ENCODE measurements at regions not wholly inside any gene's neighbourhood (a gene's known extent, or its start where the extent isn't known, plus 50 kb on each side); places are given as distances from the start of the nearest gene placed in this dataset.
"Not testable (repeated sequence)": the region's sequence is repeated elsewhere in the genome, so short reads cannot be mapped to it uniquely, and the experiment has no call there.

GRCh38 chr7:46600340-46600739 is 679.3 kb upstream of the IGFBP3 start:
- Mint-ChIP-seq H3K27ac (no peak overlapping the region), H3K4me1 (no peaks in the 10 kb centered on the region), H3K4me3 (no peak overlapping the region), H3K36me3 (no peaks in the 10 kb centered on the region), H3K27me3 (ENCODE audit: insufficient read depth, low read depth) (peaks cover 3% of the 10 kb centered on the region), H3K9me3 (no peaks in the 10 kb centered on the region)
- H3K4me2 ChIP-seq, result no peak overlapping the region
- no peak overlapping the region for H3K4me3 ChIP-seq
- TF ChIP-seq, protein P1, sequence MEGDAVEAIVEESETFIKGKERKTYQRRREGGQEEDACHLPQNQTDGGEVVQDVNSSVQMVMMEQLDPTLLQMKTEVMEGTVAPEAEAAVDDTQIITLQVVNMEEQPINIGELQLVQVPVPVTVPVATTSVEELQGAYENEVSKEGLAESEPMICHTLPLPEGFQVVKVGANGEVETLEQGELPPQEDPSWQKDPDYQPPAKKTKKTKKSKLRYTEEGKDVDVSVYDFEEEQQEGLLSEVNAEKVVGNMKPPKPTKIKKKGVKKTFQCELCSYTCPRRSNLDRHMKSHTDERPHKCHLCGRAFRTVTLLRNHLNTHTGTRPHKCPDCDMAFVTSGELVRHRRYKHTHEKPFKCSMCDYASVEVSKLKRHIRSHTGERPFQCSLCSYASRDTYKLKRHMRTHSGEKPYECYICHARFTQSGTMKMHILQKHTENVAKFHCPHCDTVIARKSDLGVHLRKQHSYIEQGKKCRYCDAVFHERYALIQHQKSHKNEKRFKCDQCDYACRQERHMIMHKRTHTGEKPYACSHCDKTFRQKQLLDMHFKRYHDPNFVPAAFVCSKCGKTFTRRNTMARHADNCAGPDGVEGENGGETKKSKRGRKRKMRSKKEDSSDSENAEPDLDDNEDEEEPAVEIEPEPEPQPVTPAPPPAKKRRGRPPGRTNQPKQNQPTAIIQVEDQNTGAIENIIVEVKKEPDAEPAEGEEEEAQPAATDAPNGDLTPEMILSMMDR (IDR thresholded peaks at IDR 0.05), result no peak
- no peak overlapping the region for H2AFZ ChIP-seq (replicated peaks)
- H3K36me3 ChIP-seq, result no peaks in the 10 kb centered on the region
- H3K9ac ChIP-seq, result no peak overlapping the region
- DNase-seq (ENCODE audit: low spot score), result no peak
- H3F3A ChIP-seq (ENCODE audit: low read depth), result no peaks in the 10 kb centered on the region
- H4K20me1 ChIP-seq (ENCODE audit: low read depth), result no peaks in the 10 kb centered on the region
- H3K79me2 ChIP-seq (ENCODE audit: low read depth), result no peaks in the 10 kb centered on the region
- no peak overlapping the region for H3K27ac ChIP-seq
- no peaks in the 10 kb centered on the region for H3K4me1 ChIP-seq
- no peaks in the 10 kb centered on the region for H3K27me3 ChIP-seq
- H3K9me3 ChIP-seq (ENCODE audit: low read depth), result no peaks in the 10 kb centered on the region

- not testable (repeated sequence) for H4K20me1 ChIP-seq (ENCODE audit: low read depth); H3K79me2 ChIP-seq (ENCODE audit: low read depth); H3K27ac ChIP-seq; H3F3A ChIP-seq (ENCODE audit: low read depth); H3K9me3 ChIP-seq (ENCODE audit: low read depth); H3K4me3 Mint-ChIP-seq; DNase-seq (ENCODE audit: low spot score); H3K4me1 Mint-ChIP-seq; H3K4me2 ChIP-seq; H3K36me3 Mint-ChIP-seq; H3K4me1 ChIP-seq; H2AFZ ChIP-seq (replicated peaks); H3K27me3 ChIP-seq; H3K27me3 Mint-ChIP-seq (ENCODE audit: insufficient read depth, low read depth); H3K4me3 ChIP-seq; H3K27ac Mint-ChIP-seq; H3K9me3 Mint-ChIP-seq; H3K36me3 ChIP-seq; H3K9ac ChIP-seq
Observed at GRCh38 chr7:46594831-46595230, 673.8 kb upstream of the IGFBP3 start.

DNA sequence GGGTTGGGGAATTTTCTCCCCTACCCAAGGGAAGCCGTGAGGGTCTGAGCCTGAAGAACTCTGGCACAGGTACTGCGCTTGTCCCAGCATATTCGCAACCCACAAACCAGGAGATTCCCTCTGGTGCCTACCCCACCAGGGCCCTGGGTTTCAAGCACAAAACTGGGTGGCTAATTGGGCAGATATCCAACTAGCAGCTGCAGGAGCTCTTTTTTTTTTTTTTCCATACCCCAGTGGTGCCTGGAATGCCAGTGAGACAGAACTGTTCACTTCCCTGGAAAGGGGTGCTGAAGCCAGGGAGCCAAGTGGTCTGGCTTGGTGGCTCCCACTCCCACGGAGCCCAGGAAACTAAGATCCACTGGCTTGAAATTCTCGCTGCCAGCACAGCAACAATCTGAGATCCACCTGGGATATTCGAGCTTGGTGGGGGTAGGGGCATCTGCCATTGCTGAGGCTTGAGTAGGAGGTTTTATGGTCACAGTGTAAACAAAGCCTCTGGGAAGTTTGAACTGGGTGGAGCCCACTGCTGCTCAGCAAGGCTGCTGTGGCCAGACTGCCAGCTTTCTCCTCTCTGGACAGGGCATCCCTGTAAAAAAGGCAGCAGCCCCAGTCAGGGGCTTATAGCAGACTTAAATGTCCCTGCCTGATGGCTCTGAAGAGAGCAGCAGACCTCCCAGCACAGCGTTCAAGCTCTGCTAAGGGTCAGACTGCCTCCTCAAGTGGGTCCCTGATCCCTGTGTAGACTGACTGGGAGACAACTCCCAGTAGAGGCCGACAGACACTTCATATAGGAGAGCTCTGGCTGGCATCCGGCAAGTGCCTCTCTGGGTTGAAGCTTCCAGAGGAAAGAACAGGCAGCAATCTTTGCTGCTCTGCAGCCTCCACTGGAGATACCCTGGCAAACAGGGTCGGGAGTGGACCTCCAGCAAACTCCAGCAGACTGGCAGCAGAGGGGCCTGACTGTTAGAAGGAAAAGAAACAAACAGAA is 670.1 kb upstream of the IGFBP3 start:
- not testable (repeated sequence) for H3K36me3 ChIP-seq; H3K9ac ChIP-seq; H3F3A ChIP-seq (ENCODE audit: low read depth); H3K36me3 Mint-ChIP-seq; DNase-seq (ENCODE audit: low spot score); H3K4me3 Mint-ChIP-seq; H3K9me3 Mint-ChIP-seq; H3K4me2 ChIP-seq; H3K27ac Mint-ChIP-seq; H3K79me2 ChIP-seq (ENCODE audit: low read depth); H4K20me1 ChIP-seq (ENCODE audit: low read depth); H3K4me3 ChIP-seq; H3K4me1 Mint-ChIP-seq; H3K4me1 ChIP-seq; H3K27ac ChIP-seq; H3K27me3 Mint-ChIP-seq (ENCODE audit: insufficient read depth, low read depth); H3K9me3 ChIP-seq (ENCODE audit: low read depth); H3K27me3 ChIP-seq
- peak overlapping the region; percentile 1 for H2AFZ ChIP-seq (replicated peaks)

DNA sequence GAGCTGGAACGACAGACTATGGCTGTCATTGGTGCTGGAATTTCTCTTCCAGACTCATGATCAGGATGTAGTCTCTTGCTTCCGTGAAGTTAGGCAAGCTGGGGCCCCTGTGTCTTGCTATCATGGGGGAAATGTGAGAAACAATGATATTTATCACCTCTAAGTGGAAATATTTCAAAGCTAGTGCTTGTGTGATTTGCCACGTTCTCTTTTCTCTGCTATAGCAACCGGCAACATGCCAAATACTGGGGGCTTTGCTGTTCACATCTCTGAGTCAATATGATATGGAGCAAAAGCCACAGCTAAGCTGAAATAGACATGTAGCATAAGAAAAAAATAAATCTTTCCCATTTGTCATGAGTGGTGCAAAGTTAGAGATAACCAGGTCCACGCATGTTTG is 668.2 kb upstream of the IGFBP3 start:
- Histone ChIP-seq H3K9ac (no peak overlapping the region), H3F3A (ENCODE audit: low read depth) (no peaks in the 10 kb centered on the region), H3K27me3 (no peaks in the 10 kb centered on the region), H3K4me2 (no peak overlapping the region), H3K27ac (no peak overlapping the region), H3K79me2 (ENCODE audit: low read depth) (no peaks in the 10 kb centered on the region), H3K4me1 (no peaks in the 10 kb centered on the region), H4K20me1 (ENCODE audit: low read depth) (no peaks in the 10 kb centered on the region), H3K4me3 (no peak overlapping the region), H2AFZ (replicated peaks) (peak overlapping the region; percentile 27), H3K36me3 (no peaks in the 10 kb centered on the region), H3K9me3 (ENCODE audit: low read depth) (no peaks in the 10 kb centered on the region)
- Mint-ChIP-seq H3K36me3 (no peaks in the 10 kb centered on the region), H3K4me1 (peaks cover 2% of the 10 kb centered on the region), H3K27ac (no peak overlapping the region), H3K9me3 (peaks cover 7% of the 10 kb centered on the region), H3K4me3 (no peak overlapping the region), H3K27me3 (ENCODE audit: insufficient read depth, low read depth) (no peaks in the 10 kb centered on the region)
- no peak for DNase-seq (ENCODE audit: low spot score)
- TF ChIP-seq EZH2phosphoT487 (IDR thresholded peaks at IDR 0.05) (no peak), EZH2 (IDR thresholded peaks at IDR 0.05) (no peak)
- TF ChIP-seq, protein P1 (IDR thresholded peaks at IDR 0.05), result no peak
